ENCODE measurements at regions not wholly inside any gene's neighbourhood (a gene's known extent, or its start where the extent isn't known, plus 50 kb on each side); places are given as distances from the start of the nearest gene placed in this dataset.

GRCh38 chr4:111720866-111721265 is 424.4 kb upstream of the FAM241A start:
- peak; percentile 8 for DNase-seq (ENCODE audit: low read depth)

- no peak for DNase-seq (ENCODE audit: low read depth)
Observed at GRCh38 chr4:111722213-111722720, 423.0 kb upstream of the FAM241A start.

- no peak for DNase-seq (ENCODE audit: low read depth)
Observed at GRCh38 chr4:111736516-111736915, 408.7 kb upstream of the FAM241A start.

GRCh38 chr4:111744847-111745246 is 400.4 kb upstream of the FAM241A start:
- DNase-seq (ENCODE audit: low read depth) = no peak

GRCh38 chr4:111748157-111748556 is 397.1 kb upstream of the FAM241A start:
- DNase-seq (ENCODE audit: low read depth) = no peak

GRCh38 chr4:111754003-111754402 is 391.3 kb upstream of the FAM241A start:
- no peak for DNase-seq (ENCODE audit: low read depth)

- no peak for DNase-seq (ENCODE audit: low read depth)
Observed at GRCh38 chr4:111755571-111755970, 389.7 kb upstream of the FAM241A start.

GRCh38 chr4:111761531-111761930 is 383.7 kb upstream of the FAM241A start:
- DNase-seq (ENCODE audit: low read depth) = no peak

- DNase-seq (ENCODE audit: low read depth) = no peak
Observed at GRCh38 chr4:111770514-111770913, 374.7 kb upstream of the FAM241A start.

- no peak for DNase-seq (ENCODE audit: low read depth)
Observed at GRCh38 chr4:111773858-111774257, 371.4 kb upstream of the FAM241A start.

- DNase-seq (ENCODE audit: low read depth) = peak; percentile 68
Observed at GRCh38 chr4:111775556-111776297, 369.5 kb upstream of the FAM241A start.

GRCh38 chr4:111776561-111776960 is 368.7 kb upstream of the FAM241A start:
- DNase-seq (ENCODE audit: low read depth) = peak; percentile 71

GRCh38 chr4:111778543-111778942 is 366.7 kb upstream of the FAM241A start:
- peak; percentile 58 for DNase-seq (ENCODE audit: low read depth)

GRCh38 chr4:111780965-111781364 is 364.3 kb upstream of the FAM241A start:
- DNase-seq (ENCODE audit: low read depth) = no peak

- peak; percentile 56 for DNase-seq (ENCODE audit: low read depth)
Observed at GRCh38 chr4:111781611-111782010, 363.6 kb upstream of the FAM241A start.

- no peak for DNase-seq (ENCODE audit: low read depth)
Observed at GRCh38 chr4:111788099-111788498, 357.2 kb upstream of the FAM241A start.

- DNase-seq (ENCODE audit: low read depth) = no peak
Observed at GRCh38 chr4:111789901-111790640, 355.2 kb upstream of the FAM241A start.

- no peak for DNase-seq (ENCODE audit: low read depth)
Observed at GRCh38 chr4:111792632-111793031, 352.6 kb upstream of the FAM241A start.

- no peak for DNase-seq (ENCODE audit: low read depth)
Observed at GRCh38 chr4:111793433-111794091, 351.7 kb upstream of the FAM241A start.

- DNase-seq (ENCODE audit: low read depth) = no peak
Observed at GRCh38 chr4:111797455-111798163, 347.6 kb upstream of the FAM241A start.

GRCh38 chr4:111798840-111799239 is 346.4 kb upstream of the FAM241A start:
- DNase-seq (ENCODE audit: low read depth) = peak; percentile 8

- DNase-seq (ENCODE audit: low read depth) = no peak
Observed at GRCh38 chr4:111800551-111800950, 344.7 kb upstream of the FAM241A start.

All from ELR (cell line).